ENCODE measurements at regions not wholly inside any gene's neighbourhood (a gene's known extent, or its start where the extent isn't known, plus 50 kb on each side); places are given as distances from the start of the nearest gene placed in this dataset.

GRCh38 chr20:51960047-51960675, 157.8 kb upstream of the SALL4 start:
- DNase-seq = no peak

GRCh38 chr20:51959066-51959542, 156.8 kb upstream of the SALL4 start:
- Histone ChIP-seq H3K9me3 (no peaks in the 10 kb centered on the region), H3K4me1 (peaks cover 0 to 6% (median 0%) of the 10 kb centered on the region in 4 donors), H3K4me3 (no peak overlapping the region), H3K27ac (no peak overlapping the region), H3K27me3 (no peaks in the 10 kb centered on the region), H3K36me3 (no peaks in the 10 kb centered on the region)
- TF ChIP-seq POLR2AphosphoS5 (IDR thresholded peaks at IDR 0.05) (no peak), EP300 (IDR thresholded peaks at IDR 0.05; ENCODE audit: low read depth) (no peak), CTCF (IDR thresholded peaks at IDR 0.05) (no peak), POLR2A (IDR thresholded peaks at IDR 0.05) (no peak)
- intact Hi-C loops (cut with DNase I; ENCODE audit: low total_unique reads) (no loop called here), in situ Hi-C loops (cut with MboI; ENCODE audit: low pct_ligation_motif_present in 1 of 4, low pct_unique_long_range_greater_than_20kb in 1 of 4, low sequenced_read_pairs in 3 of 4) (loop anchor here in 2 of 4 donors (25.0 kb wide), 1 partner anchor 272 kb away; no protein-coding TSS in a partner anchor)
- 60 to 65% methylated on average over 3 of the region's 3 CpGs for WGBS, 2 donors (ENCODE audit: low coverage in 1 of 2)
- no peak for DNase-seq

More at GRCh38 chr20:51960047-51960675, 157.8 kb upstream of the SALL4 start:
- H3K4me3 ChIP-seq = no peak overlapping the region
- no peaks in the 10 kb centered on the region for H3K36me3 ChIP-seq
- TF ChIP-seq CTCF (IDR thresholded peaks at IDR 0.05) (no peak), POLR2A (IDR thresholded peaks at IDR 0.05) (no peak), POLR2AphosphoS5 (IDR thresholded peaks at IDR 0.05) (no peak), EP300 (IDR thresholded peaks at IDR 0.05; ENCODE audit: low read depth) (no peak)
- intact Hi-C loops (cut with DNase I; ENCODE audit: low total_unique reads) = no loop called here
- in situ Hi-C loops (cut with MboI; ENCODE audit: low pct_ligation_motif_present in 1 of 4, low pct_unique_long_range_greater_than_20kb in 1 of 4, low sequenced_read_pairs in 3 of 4) = loop anchor here in 2 of 4 donors (25.0 kb wide), 1 partner anchor 273 kb away; no protein-coding TSS in a partner anchor
- WGBS, 2 donors (ENCODE audit: low coverage in 1 of 2) = 76 to 77% methylated on average over 8 to 12 of the region's 12 CpGs
- H3K27ac ChIP-seq = no peak overlapping the region
- H3K4me1 ChIP-seq = peaks cover 0 to 6% (median 0%) of the 10 kb centered on the region in 4 donors
- no peaks in the 10 kb centered on the region for H3K27me3 ChIP-seq
- H3K9me3 ChIP-seq = no peaks in the 10 kb centered on the region

- in situ Hi-C loops (cut with MboI; ENCODE audit: low pct_ligation_motif_present in 1 of 4, low pct_unique_long_range_greater_than_20kb in 1 of 4, low sequenced_read_pairs in 3 of 4) = loop anchor here in 2 of 4 donors (25.0 kb wide), 1 partner anchor 271 kb away; no protein-coding TSS in a partner anchor
- no peak overlapping the region for H3K4me3 ChIP-seq
- no peak for TF ChIP-seq CTCF (IDR thresholded peaks at IDR 0.05)
- no peak for TF ChIP-seq POLR2A (IDR thresholded peaks at IDR 0.05)
- no peak for TF ChIP-seq EP300 (IDR thresholded peaks at IDR 0.05; ENCODE audit: low read depth)
- no peak for TF ChIP-seq POLR2AphosphoS5 (IDR thresholded peaks at IDR 0.05)
Observed at GRCh38 chr20:51958099-51959065, 156.1 kb upstream of the SALL4 start.

GRCh38 chr20:51955756-51956155, 153.4 kb upstream of the SALL4 start:
- in situ Hi-C loops (cut with MboI; ENCODE audit: low pct_ligation_motif_present in 1 of 4, low pct_unique_long_range_greater_than_20kb in 1 of 4, low sequenced_read_pairs in 3 of 4) = loop anchor here in 2 of 4 donors (25.0 kb wide), 1 partner anchor 268 kb away; no protein-coding TSS in a partner anchor
- Histone ChIP-seq H3K4me3 (no peak overlapping the region), H3K27ac (no peak overlapping the region), H3K27me3 (no peaks in the 10 kb centered on the region), H3K9me3 (no peaks in the 10 kb centered on the region), H3K4me1 (peaks cover 0 to 6% (median 0%) of the 10 kb centered on the region in 4 donors), H3K36me3 (no peaks in the 10 kb centered on the region)
- DNase-seq = no peak
- WGBS, 2 donors (ENCODE audit: low coverage in 1 of 2) = 87 to 92% methylated on average over 3 of the region's 3 CpGs
- intact Hi-C loops (cut with DNase I; ENCODE audit: low total_unique reads) = no loop called here
- TF ChIP-seq POLR2AphosphoS5 (IDR thresholded peaks at IDR 0.05) = no peak
- no peak for TF ChIP-seq EP300 (IDR thresholded peaks at IDR 0.05; ENCODE audit: low read depth)
- TF ChIP-seq CTCF (IDR thresholded peaks at IDR 0.05) = no peak
- no peak for TF ChIP-seq POLR2A (IDR thresholded peaks at IDR 0.05)

More at GRCh38 chr20:51958099-51959065, 156.1 kb upstream of the SALL4 start:
- Histone ChIP-seq H3K27me3 (no peaks in the 10 kb centered on the region), H3K27ac (no peak overlapping the region), H3K9me3 (no peaks in the 10 kb centered on the region), H3K4me1 (peaks cover 0 to 6% (median 0%) of the 10 kb centered on the region in 4 donors), H3K36me3 (no peaks in the 10 kb centered on the region)
- no peak for DNase-seq
- WGBS, 2 donors (ENCODE audit: low coverage in 1 of 2) = 59 to 60% methylated on average over 11 of the region's 11 CpGs
- intact Hi-C loops (cut with DNase I; ENCODE audit: low total_unique reads) = no loop called here

Data from transverse colon (tissue), 4 donors.